Ovary (tissue), 7 donors: ENCODE measurements at regions not wholly inside any gene's neighbourhood (a gene's known extent, or its start where the extent isn't known, plus 50 kb on each side); places are given as distances from the start of the nearest gene placed in this dataset.

Experiments used
- DNase-seq, 5 donors: peaks; one replicate each; pipeline ENCODE4 v3.0.0-alpha.2; 2019 to 2020
- H3K27ac ChIP-seq, 2 donors: fragments of 200-600 bp; one replicate each; pipeline versions ENCODE4 v1.5.1 to v1.8.0; 2019 to 2022
- H3K27me3 ChIP-seq: fragments of 200-600 bp; one replicate; pipeline ENCODE4 v1.8.0; 2022
- H3K36me3 ChIP-seq: fragments of 200-600 bp; sonication (generic); one replicate; pipeline ENCODE4 v1.5.1; 2019
- H3K4me1 ChIP-seq: one replicate; pipeline ENCODE4 v1.8.1; 2013; ENCODE audit warnings: mild to moderate bottlenecking, moderate library complexity; ENCODE audit not compliant: insufficient read depth
- H3K4me3 ChIP-seq: fragments of 200-600 bp; sonication (generic); one replicate; pipeline ENCODE4 v1.5.1; 2017
- H3K9me3 ChIP-seq, 2 donors: fragments of 200-600 bp in 1 of 2; sonication (generic) in 1 of 2; one replicate each; pipeline versions ENCODE4 v1.5.1 to v1.8.1; 2013 to 2019; ENCODE audit warnings: mild to moderate bottlenecking in 1 of 2, moderate library complexity in 1 of 2
- CTCF ChIP-seq, 3 donors: fragments of 450-650 bp in 2 of 3; fragments of 200-600 bp in 1 of 3; IDR thresholded peaks; one replicate each; pipeline versions ENCODE4 v1.5.1 to v1.8.0; 2016 to 2022; ENCODE audit warnings: antibody characterized with exemption in 3 of 3, mild to moderate bottlenecking in 1 of 3
- EP300 ChIP-seq: sonication (generic); formaldehyde crosslinking; IDR thresholded peaks from one replicate; pipeline ENCODE4 v1.6.1; 2017; ENCODE audit warnings: antibody characterized with exemption
- POLR2A ChIP-seq: fragments of 450-650 bp; IDR thresholded peaks from one replicate; pipeline ENCODE4 v1.6.1; 2017; ENCODE audit warnings: antibody characterized with exemption, mild to moderate bottlenecking, moderate library complexity
- WGBS, 3 donors: extraction: QIAGEN DNeasy Blood & Tissue Kit in 1 of 3; methylation state at CpG; one replicate each; pipeline versions ENCODE4 v1.1.5 to v1.1.7; 2013 to 2017; 5-methylcytosine and 5-hydroxymethylcytosine counted together
- intact Hi-C, 4 donors: fragments of 100-400 bp; cut with DNase I; formaldehyde crosslinking; loops; one replicate each; pipeline versions ENCODE4 v1.11.0 to v1.15.1; 2022 to 2023
- donor health status: DM: no; HTN: no; CAD: no; lungs with moderate emphysema.
- donor health status: DM: no; HTN: no; CAD: no.
- donor health status: Bipolar disorder and iron deficiency.
- donor health status: DM: no; HTN: no; CAD: no.
- donor health status: DM: yes; HTN: yes; CAD: no.

GRCh38 chr5:24331531-24331930 lies 313.2 kb downstream of the CDH10 start:
- intact Hi-C loops, result no loop called here
- H3K9me3 ChIP-seq, result no peaks in the 10 kb centered on the region
- H3K27ac ChIP-seq, result no peak overlapping the region
- no peaks in the 10 kb centered on the region for H3K4me1 ChIP-seq
- no peak for DNase-seq
- H3K4me3 ChIP-seq, result no peak overlapping the region
- H3K27me3 ChIP-seq, result no peaks in the 10 kb centered on the region
- TF ChIP-seq EP300 (no peak), CTCF (IDR thresholded peaks at IDR 0.05) (no peak), POLR2A (no peak)
- no peaks in the 10 kb centered on the region for H3K36me3 ChIP-seq

- TF ChIP-seq EP300, result no peak
- TF ChIP-seq POLR2A, result no peak
- TF ChIP-seq CTCF (IDR thresholded peaks at IDR 0.05), result no peak
- Histone ChIP-seq H3K27ac (no peak overlapping the region), H3K4me3 (no peak overlapping the region), H3K9me3 (no peaks in the 10 kb centered on the region), H3K36me3 (no peaks in the 10 kb centered on the region), H3K4me1 (no peaks in the 10 kb centered on the region), H3K27me3 (no peaks in the 10 kb centered on the region)
- no peak for DNase-seq
- 14 to 36% (median 18%) methylated on average over 2 of the region's 2 CpGs for WGBS, 3 donors
- intact Hi-C loops, result no loop called here
Observed at GRCh38 chr5:24347158-24347557, 297.6 kb downstream of the CDH10 start.

- H3K27me3 ChIP-seq, result no peaks in the 10 kb centered on the region
- no peak for DNase-seq
- no peaks in the 10 kb centered on the region for H3K9me3 ChIP-seq
- H3K36me3 ChIP-seq, result no peaks in the 10 kb centered on the region
- intact Hi-C loops, result no loop called here
- no peak overlapping the region for H3K27ac ChIP-seq
- WGBS, 3 donors, result 74 to 80% (median 78%) methylated on average over 7 of the region's 7 CpGs
- H3K4me1 ChIP-seq, result no peaks in the 10 kb centered on the region
- no peak overlapping the region for H3K4me3 ChIP-seq
- TF ChIP-seq CTCF (IDR thresholded peaks at IDR 0.05) (no peak), POLR2A (no peak), EP300 (no peak)
Observed at GRCh38 chr5:24351285-24351684, 293.5 kb downstream of the CDH10 start.

GRCh38 chr5:24353016-24353415 lies 291.8 kb downstream of the CDH10 start:
- no peaks in the 10 kb centered on the region for H3K9me3 ChIP-seq
- no peak for TF ChIP-seq POLR2A
- no peak for TF ChIP-seq CTCF (IDR thresholded peaks at IDR 0.05)
- no peak for TF ChIP-seq EP300
- no peaks in the 10 kb centered on the region for H3K4me1 ChIP-seq
- no peak overlapping the region for H3K27ac ChIP-seq
- no peaks in the 10 kb centered on the region for H3K36me3 ChIP-seq
- 90 to 94% (median 91%) methylated on average over 2 of the region's 2 CpGs for WGBS, 3 donors
- DNase-seq, result no peak
- H3K4me3 ChIP-seq, result no peak overlapping the region
- H3K27me3 ChIP-seq, result no peaks in the 10 kb centered on the region
- intact Hi-C loops, result no loop called here

- intact Hi-C loops, result no loop called here
- H3K9me3 ChIP-seq, result no peaks in the 10 kb centered on the region
- no peak overlapping the region for H3K4me3 ChIP-seq
- no peaks in the 10 kb centered on the region for H3K27me3 ChIP-seq
- H3K27ac ChIP-seq, result no peak overlapping the region
- no peak for TF ChIP-seq POLR2A
- TF ChIP-seq CTCF (IDR thresholded peaks at IDR 0.05), result no peak
- no peak for TF ChIP-seq EP300
- H3K4me1 ChIP-seq, result no peaks in the 10 kb centered on the region
- no peak for DNase-seq
- H3K36me3 ChIP-seq, result no peaks in the 10 kb centered on the region
Observed at GRCh38 chr5:24353611-24354010, 291.2 kb downstream of the CDH10 start.
